ENCODE measurements at regions not wholly inside any gene's neighbourhood (a gene's known extent, or its start where the extent isn't known, plus 50 kb on each side); places are given as distances from the start of the nearest gene placed in this dataset.

DNA sequence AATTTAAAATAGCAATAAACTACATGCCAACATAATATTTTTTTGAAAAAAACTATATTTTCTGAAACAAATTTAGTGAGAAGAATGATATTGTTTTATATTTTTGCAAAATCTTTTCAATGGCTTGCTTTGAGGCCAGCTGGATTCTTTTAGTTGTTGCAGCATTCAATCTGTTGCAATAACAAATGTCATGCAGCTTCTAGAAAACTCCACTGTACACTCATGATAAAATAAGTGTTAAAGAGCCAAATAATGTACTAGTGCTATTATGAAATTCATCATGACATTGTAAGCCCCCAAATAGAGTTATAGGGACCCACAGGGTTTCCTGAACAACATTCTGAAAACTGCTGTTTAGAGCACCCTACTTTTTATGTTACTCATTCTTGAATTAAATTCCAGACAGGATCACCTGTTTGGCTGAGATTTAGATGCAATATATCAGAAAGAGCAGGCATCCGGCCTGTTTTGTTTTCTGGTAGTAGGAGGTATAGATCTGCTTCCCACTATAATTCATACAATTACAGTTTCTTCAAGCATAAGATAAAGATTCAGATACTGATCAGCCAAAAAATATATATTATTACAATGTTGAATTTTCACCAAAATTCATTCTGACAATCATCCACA, 703.0 kb upstream of the ZNF385D start:
- ATAC-seq = no peak
- in situ Hi-C loops (cut with MboI) (no loop called here), intact Hi-C loops (cut with micrococcal nuclease) (no loop called here)
- WGBS (ENCODE audit: insufficient coverage, low coverage, missing lambda C conversion rate) = 0% methylated on average over 1 of the region's 1 CpG
- no TSS peak for BruUV-seq (replicated peaks)
- no peak for DNase-seq (ENCODE audit: extremely low read depth in 1 of 4, low spot score in 3 of 4)
- no peaks in the 10 kb centered on the region for H4K20me1 ChIP-seq (replicated peaks; ENCODE audit: control insufficient read depth, insufficient read depth, low read length)
- no peaks in the 10 kb centered on the region for H3K79me2 ChIP-seq (ENCODE audit: control insufficient read depth, insufficient read depth, low read length)
- H3K36me3 ChIP-seq (ENCODE audit: control insufficient read depth, insufficient read depth, low read length) = no peaks in the 10 kb centered on the region
- no peaks in the 10 kb centered on the region for H3K9me1 ChIP-seq (ENCODE audit: control insufficient read depth, insufficient read depth, low read length)
- H3K4me2 ChIP-seq (ENCODE audit: insufficient read depth, low read length) = no peak overlapping the region
- POLR2A ChIA-PET = no interaction called here
- no peak overlapping the region for H3K9ac ChIP-seq (ENCODE audit: insufficient read depth in 1 of 2, low read depth in 2 of 2, low read length in 2 of 2)
- FAIRE-seq = no peak
- H3K4me1 ChIP-seq (replicated peaks in 1 of 2; ENCODE audit: control insufficient read depth in 2 of 2, insufficient read depth in 2 of 2, low read length in 2 of 2) = no peaks in the 10 kb centered on the region
- no peak overlapping the region for H2AFZ ChIP-seq (ENCODE audit: low read depth, low read length)
- CTCF ChIA-PET (ENCODE audit: low intra/inter-chr PET ratio) = no interaction called here
- no peak overlapping the region for H3K27ac ChIP-seq (ENCODE audit: extremely low read depth, low read depth, low read length)
- no peak overlapping the region for H3K4me3 ChIP-seq
- H3K27me3 ChIP-seq (ENCODE audit: control insufficient read depth in 2 of 2, insufficient read depth in 2 of 2, low read length in 2 of 2) = no peaks in the 10 kb centered on the region
- H3K9me3 ChIP-seq (replicated peaks; ENCODE audit: control insufficient read depth, insufficient read depth, low read depth, low read length) = peaks cover 2% of the 10 kb centered on the region; the same call in 1 of the 2 replicates
- no peak for TF ChIP-seq ZNF785 (CRISPR knock-in tag; IDR thresholded peaks at IDR 0.05)
- TF ChIP-seq POLR2AphosphoS5 (IDR thresholded peaks at IDR 0.05; ENCODE audit: control insufficient read depth, insufficient read depth, low read depth, low read length) = no peak
- no peak for TF ChIP-seq ARHGAP35 (IDR thresholded peaks at IDR 0.05; ENCODE audit: partially characterized antibody)
- TF ChIP-seq MBD1 (CRISPR knock-in tag; IDR thresholded peaks at IDR 0.05) = no peak
- no peak for TF ChIP-seq STAT6 (CRISPR knock-in tag; IDR thresholded peaks at IDR 0.05)
- no peak for TF ChIP-seq ILK (tag; IDR thresholded peaks at IDR 0.05; ENCODE audit: borderline replicate concordance, low read depth)
- TF ChIP-seq ARID3A (IDR thresholded peaks at IDR 0.05; ENCODE audit: borderline replicate concordance, low read depth, low read length) = no peak
- TF ChIP-seq PML (IDR thresholded peaks at IDR 0.05; ENCODE audit: low read length) = no peak
- no peak for TF ChIP-seq ZBTB8A (IDR thresholded peaks at IDR 0.05; ENCODE audit: partially characterized antibody)
- TF ChIP-seq, protein P1, sequence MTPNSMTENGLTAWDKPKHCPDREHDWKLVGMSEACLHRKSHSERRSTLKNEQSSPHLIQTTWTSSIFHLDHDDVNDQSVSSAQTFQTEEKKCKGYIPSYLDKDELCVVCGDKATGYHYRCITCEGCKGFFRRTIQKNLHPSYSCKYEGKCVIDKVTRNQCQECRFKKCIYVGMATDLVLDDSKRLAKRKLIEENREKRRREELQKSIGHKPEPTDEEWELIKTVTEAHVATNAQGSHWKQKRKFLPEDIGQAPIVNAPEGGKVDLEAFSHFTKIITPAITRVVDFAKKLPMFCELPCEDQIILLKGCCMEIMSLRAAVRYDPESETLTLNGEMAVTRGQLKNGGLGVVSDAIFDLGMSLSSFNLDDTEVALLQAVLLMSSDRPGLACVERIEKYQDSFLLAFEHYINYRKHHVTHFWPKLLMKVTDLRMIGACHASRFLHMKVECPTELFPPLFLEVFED (CRISPR knock-in tag; conservative IDR thresholded peaks at IDR 0.05) = no peak
- TF ChIP-seq ZNF143 (CRISPR knock-in tag; IDR thresholded peaks at IDR 0.05) = no peak
- no peak for TF ChIP-seq CLOCK (CRISPR knock-in tag; IDR thresholded peaks at IDR 0.05; ENCODE audit: borderline replicate concordance)
